ENCODE measurements at regions not wholly inside any gene's neighbourhood (a gene's known extent, or its start where the extent isn't known, plus 50 kb on each side); places are given as distances from the start of the nearest gene placed in this dataset.
"Not testable (repeated sequence)": the region's sequence is repeated elsewhere in the genome, so short reads cannot be mapped to it uniquely, and the experiment has no call there.

DNA sequence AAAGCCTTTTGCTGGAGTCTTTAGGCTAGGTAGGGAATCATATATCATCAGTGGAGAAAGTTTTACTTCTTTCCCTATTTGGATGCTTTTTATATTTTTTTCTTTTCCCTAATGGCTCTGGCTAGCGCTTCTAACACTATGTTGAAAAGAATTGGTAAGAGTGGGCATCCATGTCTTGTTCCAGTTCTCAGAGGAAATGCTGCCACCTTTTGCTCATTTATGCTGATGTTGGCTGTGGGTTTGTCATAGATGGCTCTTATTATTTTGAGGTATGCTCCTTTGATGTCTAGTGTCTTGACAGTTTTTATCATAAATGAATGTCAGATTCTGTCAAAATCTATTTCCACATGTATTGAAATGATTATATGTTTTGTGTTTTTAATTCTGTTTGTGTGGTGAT lies 1544.1 kb downstream of the REEP3 start:
- DNase-seq (ENCODE audit: low read depth in 2 of 2, low spot score in 1 of 2), result no peak

DNA sequence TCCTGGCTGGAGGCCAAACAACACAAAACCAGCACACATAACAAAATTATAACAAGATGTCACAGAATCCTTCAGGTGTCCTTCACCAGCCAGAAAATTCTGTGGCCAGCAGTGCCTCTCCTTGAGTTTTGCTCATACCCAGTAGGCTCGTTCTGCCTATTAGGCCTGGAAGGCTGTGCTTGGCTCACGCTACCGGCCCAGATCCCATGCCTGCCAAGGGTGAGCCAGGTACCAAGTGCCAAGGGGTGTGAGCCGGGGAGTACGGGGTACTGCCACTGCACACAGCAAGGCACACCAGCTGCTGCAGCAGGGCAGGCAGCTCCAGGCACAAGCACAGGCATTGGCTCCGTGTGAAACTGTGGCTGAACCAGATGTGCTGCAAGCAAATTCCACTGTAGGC lies 1562.0 kb downstream of the REEP3 start:
- DNase-seq (ENCODE audit: low read depth in 2 of 2, low spot score in 1 of 2), result no peak

- DNase-seq (ENCODE audit: low read depth in 2 of 2, low spot score in 1 of 2), result no peak
These were observed 1569.8 kb downstream of the REEP3 start for GRCh38 chr10:65090991-65091390.

- DNase-seq (ENCODE audit: low read depth in 2 of 2, low spot score in 1 of 2), result no peak
These were observed 1578.9 kb downstream of the REEP3 start for GRCh38 chr10:65100146-65100545.

DNA sequence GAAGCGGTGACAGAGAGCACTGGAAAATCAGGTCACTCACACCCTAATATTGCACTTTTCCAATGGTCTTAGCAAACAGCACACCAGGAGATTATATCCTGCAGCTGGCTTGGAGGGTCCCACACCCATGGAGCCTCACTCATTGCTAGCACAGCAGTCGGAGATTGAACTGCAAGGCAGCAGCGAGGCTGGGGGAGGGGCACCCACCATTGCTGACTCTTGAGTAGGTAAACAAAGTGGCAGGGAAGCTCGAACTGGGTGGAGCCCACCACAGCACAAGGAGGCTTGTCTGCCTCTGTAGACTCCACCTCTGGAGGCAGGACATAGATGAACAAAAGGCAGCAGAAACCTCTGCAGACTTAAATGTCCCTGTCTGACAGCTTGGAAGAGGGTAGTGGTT lies 1579.7 kb downstream of the REEP3 start:
- not testable (repeated sequence) for DNase-seq (ENCODE audit: low read depth in 2 of 2, low spot score in 1 of 2)

GRCh38 chr10:65110009-65110408 lies 1588.8 kb downstream of the REEP3 start:
- no peak for DNase-seq (ENCODE audit: low read depth in 2 of 2, low spot score in 1 of 2)

DNA sequence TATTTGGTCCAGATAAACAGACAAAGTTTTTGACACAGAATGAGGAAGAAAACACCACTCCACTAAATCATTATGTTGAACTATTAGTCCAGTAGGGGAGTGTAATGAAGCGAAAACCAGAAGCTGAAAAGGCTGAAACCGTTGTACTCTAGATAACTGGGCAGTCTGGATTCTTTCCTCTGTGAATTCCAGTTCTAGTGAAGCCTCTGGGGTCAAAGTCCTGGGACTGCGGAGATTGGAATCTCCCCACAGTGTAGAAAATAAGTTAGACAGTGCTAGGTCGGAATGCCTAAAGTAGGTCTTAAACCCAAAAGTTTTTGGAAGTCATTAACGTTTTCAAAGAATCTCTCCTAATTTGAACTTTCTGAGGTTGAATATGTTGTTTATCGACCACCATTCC lies 1589.9 kb downstream of the REEP3 start:
- DNase-seq (ENCODE audit: low read depth in 2 of 2, low spot score in 1 of 2), result not testable (repeated sequence)

GRCh38 chr10:65112573-65112972 lies 1591.4 kb downstream of the REEP3 start:
- no peak for DNase-seq (ENCODE audit: low read depth in 2 of 2, low spot score in 1 of 2)

- DNase-seq (ENCODE audit: low read depth in 2 of 2, low spot score in 1 of 2), result no peak
These were observed 1601.9 kb downstream of the REEP3 start for GRCh38 chr10:65123120-65123519.

- DNase-seq (ENCODE audit: low read depth in 2 of 2, low spot score in 1 of 2), result no peak
These were observed 1604.0 kb downstream of the REEP3 start for GRCh38 chr10:65125212-65125611.

- no peak for DNase-seq (ENCODE audit: low read depth in 2 of 2, low spot score in 1 of 2)
These were observed 1605.1 kb downstream of the REEP3 start for GRCh38 chr10:65126288-65126687.

GRCh38 chr10:65128277-65128676 lies 1607.1 kb downstream of the REEP3 start:
- DNase-seq (ENCODE audit: low read depth in 2 of 2, low spot score in 1 of 2), result no peak

DNA sequence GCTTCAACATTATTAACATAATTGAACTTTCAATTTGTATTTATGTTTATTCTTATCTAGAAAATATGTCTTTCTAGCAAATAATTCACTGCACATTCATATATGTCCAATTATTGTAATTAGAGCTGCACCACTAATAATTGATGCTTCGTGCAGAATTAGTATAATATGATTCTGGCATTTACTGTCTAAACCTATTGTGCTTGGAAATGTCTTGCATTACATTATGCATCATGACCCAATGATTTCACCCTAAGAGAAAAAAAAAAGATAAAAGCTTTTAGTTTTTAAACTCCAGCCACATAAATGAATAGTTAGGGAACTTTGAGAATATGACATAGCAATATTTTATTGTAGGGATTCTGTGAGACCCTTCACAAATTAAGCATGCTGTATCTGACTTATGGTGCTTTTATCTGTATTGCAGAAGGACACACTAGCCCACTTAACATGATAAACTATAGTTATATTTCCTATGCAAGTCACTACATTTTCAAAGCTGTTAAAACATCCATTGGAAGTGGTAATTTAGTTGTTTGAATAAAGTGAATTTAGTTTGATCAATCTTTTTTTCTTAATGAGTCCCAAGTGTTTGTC lies 1609.1 kb downstream of the REEP3 start:
- DNase-seq (ENCODE audit: low read depth in 2 of 2, low spot score in 1 of 2), result no peak

GRCh38 chr10:65133652-65134051 lies 1612.5 kb downstream of the REEP3 start:
- DNase-seq (ENCODE audit: low read depth in 2 of 2, low spot score in 1 of 2), result no peak

DNA sequence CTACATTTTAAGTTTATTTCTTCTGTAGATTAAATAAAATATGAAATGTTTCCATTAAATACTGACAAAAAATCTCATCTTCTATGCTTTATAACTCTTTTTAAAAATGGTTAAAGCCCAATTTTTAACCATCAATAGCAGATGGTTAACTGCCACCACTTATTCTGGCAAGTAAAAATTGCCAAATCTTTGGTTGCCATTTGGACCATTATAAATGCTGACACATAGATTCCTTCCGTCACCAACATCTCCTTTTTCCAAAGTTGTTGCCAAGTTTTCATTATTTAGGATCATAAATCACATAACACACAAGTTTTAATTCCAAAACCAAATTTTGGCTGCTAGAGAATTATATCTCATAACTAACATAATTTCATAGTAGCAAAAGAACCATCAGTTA lies 1614.3 kb downstream of the REEP3 start:
- no peak for DNase-seq (ENCODE audit: low read depth in 2 of 2, low spot score in 1 of 2)

DNA sequence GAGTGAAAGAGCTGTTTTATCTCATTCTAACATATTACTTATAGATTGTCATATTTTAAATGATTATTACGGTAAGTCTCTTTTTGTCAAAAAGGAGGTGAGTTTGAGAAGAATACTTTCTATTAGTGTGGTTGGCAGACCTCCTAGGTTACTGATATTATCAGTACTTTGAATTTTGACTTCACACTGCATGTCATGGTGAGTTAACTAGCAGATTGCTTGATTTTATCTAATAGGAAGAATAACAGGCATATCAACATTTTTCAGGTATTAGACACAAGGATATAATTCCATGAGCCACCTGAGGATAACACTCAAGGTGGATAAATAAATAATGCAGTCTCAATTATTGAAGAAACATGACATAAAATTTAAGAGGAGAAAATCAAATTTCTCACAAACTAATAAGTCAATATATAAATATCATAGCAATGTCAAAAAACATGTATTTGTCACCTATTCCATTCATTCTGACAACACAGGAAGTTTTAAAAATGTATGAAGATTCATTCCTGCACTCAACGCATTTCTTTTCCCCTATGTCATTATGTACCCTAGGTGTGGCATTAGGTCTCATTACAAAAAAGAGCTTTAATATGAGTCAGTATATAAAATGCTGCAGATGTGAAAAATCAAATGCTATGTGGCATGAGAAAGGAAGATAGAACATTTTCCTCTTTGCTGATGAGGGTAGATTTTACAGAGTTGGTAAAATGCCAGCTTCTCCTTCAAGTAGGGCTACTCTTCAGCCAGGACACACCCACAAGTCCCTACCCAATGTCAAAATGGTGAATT lies 1621.6 kb downstream of the REEP3 start:
- DNase-seq (ENCODE audit: low read depth in 2 of 2, low spot score in 1 of 2), result no peak

DNA sequence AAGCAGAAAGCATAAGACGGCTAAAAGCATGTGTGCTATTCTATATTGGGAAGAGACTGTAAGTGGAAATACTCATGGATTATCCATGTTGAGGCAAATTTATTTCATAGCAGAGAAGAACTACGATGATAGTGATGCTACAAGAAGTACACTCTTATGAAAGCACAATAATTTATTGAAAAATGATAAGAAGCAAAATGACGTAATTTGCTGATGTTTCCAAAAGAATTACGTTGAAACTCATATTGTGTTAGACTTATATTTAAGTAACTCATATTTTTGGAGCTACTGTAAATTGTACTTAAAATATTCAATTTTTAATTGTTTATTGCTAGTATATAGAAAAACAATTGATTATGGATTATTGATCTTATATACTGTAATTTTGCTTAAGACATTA lies 1622.5 kb downstream of the REEP3 start:
- no peak for DNase-seq (ENCODE audit: low read depth in 2 of 2, low spot score in 1 of 2)

DNA sequence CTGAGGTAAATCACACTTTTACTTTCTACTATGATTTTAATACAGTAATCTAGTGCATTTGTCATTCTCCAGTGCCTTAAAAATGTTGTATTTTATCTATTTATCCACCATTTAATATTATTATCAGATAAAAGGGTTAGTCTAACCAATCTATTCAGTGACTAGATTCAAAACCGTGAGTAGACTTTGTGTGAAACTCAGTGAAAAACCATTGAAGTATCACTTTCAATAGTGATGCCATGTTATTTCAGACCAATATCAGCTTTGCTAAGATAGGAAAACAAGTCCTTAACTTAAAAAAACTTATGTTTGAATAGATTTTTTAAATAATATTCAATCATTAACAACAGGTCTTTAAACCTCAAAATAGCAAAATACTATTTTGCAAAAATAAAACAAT lies 1628.7 kb downstream of the REEP3 start:
- DNase-seq (ENCODE audit: low read depth in 2 of 2, low spot score in 1 of 2), result no peak

DNA sequence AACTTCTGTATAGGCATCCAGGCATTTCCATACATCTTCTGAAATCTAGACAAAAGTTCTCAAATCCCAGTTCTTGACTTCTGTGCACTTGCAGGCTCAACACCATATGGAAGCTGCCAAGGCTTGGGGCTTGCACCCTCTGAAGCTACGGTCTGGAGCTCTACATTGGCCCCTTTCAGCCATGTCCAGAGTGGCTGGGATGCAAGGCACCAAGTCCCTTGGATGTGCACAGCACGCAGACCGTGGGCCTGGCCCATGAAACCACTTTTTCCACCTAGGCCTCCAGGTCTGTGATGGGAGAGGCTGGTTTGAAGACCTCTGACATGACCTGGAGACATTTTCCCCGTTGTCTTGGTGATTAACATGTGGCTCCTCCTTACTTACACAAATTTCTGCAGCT lies 1645.1 kb downstream of the REEP3 start:
- DNase-seq (ENCODE audit: low read depth in 2 of 2, low spot score in 1 of 2), result no peak

GRCh38 chr10:65172249-65172648 lies 1651.0 kb downstream of the REEP3 start:
- DNase-seq (ENCODE audit: low read depth in 2 of 2, low spot score in 1 of 2), result no peak

DNA sequence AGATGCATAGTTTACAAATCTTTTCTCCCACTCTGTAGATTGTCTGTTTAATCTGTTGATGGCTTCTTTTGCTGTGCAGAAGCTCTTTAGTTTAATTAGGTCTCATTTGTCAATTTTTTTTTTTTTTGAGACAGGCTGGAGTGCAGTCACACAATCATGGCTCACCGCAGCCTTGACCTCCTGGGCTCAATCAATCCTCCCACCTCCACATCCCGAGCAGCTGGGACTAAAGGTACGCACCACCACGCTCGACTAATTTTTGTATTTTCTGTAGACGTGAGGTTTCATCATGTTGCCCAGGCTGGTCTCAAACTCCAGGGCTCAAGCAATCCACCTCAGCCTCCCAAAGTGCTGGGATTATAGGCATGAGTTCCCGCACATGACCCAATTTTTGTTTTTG lies 1655.8 kb downstream of the REEP3 start:
- no peak for DNase-seq (ENCODE audit: low read depth in 2 of 2, low spot score in 1 of 2)

DNA sequence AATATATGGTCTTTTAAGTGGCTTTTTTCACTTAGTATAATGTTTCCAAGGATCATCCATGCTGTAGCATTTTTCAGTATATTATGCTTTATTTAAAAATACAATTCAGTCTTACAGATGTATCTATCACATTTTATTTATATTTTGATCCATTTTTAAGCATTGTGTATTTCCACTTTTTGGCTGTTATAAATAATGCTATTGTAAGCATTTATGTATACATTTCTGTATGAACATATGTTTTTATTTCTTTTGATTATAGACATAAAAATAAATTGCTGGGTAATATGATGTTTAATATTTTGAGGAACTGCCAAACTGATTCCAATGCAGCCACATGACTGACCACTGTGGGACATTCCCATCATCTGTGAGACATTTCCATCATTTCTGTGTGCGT lies 1662.0 kb downstream of the REEP3 start:
- no peak for DNase-seq (ENCODE audit: low read depth in 2 of 2, low spot score in 1 of 2)

- not testable (repeated sequence) for DNase-seq (ENCODE audit: low read depth in 2 of 2, low spot score in 1 of 2)
These were observed 1665.5 kb downstream of the REEP3 start for GRCh38 chr10:65186668-65187067.

All from stimulated activated CD8-positive, alpha-beta memory T cell treated with anti-CD3 and anti-CD28 coated beads, Interleukin-4, amount 100 ng/mL, for 1 hour (primary cell).